ENCODE measurements at regions not wholly inside any gene's neighbourhood (a gene's known extent, or its start where the extent isn't known, plus 50 kb on each side); places are given as distances from the start of the nearest gene placed in this dataset.

DNA sequence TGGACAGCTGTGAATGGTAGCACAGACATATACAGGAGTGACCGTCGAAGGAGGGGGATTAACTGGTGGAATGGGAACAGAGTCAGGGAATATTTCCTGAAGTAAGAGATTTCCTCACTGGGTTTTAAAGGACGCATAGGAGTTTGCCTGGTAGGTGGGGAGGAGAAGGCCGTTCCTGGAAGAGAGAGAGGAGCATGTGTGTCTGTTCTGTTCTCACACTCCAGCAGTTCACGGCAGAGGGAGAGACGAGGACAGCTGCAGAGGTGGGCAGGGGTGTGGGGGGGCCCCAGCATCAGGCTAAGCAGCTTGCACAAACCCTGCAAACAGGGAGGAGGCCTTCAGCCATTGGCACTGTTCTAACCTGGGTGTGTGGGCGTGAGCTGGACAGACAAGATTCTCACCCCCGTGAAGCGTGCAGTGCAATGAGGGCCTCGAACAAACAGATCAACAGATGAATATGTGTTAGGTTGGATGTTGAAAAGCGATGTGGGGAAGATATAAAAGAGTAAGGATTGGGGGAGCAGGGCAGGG lies 85.3 kb upstream of the GSE1 start:
- Histone ChIP-seq H3K27me3 (no peaks in the 10 kb centered on the region), H3K27ac (no peak overlapping the region), H3K4me3 (no peak overlapping the region), H3K9me3 (no peaks in the 10 kb centered on the region), H3K4me1 (peaks cover 10 to 69% (median 34%) of the 10 kb centered on the region in 12 donors), H3K36me3 (no peaks in the 10 kb centered on the region)
- no peak for DNase-seq
- intact Hi-C loops (cut with DNase I), result no loop called here
- 89 to 92% (median 91%) methylated on average over 11 of the region's 11 CpGs for WGBS, 4 donors
- TF ChIP-seq POLR2A (IDR thresholded peaks at IDR 0.05), result no peak
- TF ChIP-seq, protein P1, sequence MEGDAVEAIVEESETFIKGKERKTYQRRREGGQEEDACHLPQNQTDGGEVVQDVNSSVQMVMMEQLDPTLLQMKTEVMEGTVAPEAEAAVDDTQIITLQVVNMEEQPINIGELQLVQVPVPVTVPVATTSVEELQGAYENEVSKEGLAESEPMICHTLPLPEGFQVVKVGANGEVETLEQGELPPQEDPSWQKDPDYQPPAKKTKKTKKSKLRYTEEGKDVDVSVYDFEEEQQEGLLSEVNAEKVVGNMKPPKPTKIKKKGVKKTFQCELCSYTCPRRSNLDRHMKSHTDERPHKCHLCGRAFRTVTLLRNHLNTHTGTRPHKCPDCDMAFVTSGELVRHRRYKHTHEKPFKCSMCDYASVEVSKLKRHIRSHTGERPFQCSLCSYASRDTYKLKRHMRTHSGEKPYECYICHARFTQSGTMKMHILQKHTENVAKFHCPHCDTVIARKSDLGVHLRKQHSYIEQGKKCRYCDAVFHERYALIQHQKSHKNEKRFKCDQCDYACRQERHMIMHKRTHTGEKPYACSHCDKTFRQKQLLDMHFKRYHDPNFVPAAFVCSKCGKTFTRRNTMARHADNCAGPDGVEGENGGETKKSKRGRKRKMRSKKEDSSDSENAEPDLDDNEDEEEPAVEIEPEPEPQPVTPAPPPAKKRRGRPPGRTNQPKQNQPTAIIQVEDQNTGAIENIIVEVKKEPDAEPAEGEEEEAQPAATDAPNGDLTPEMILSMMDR (IDR thresholded peaks at IDR 0.05), result no peak
- no peak for ATAC-seq

DNA sequence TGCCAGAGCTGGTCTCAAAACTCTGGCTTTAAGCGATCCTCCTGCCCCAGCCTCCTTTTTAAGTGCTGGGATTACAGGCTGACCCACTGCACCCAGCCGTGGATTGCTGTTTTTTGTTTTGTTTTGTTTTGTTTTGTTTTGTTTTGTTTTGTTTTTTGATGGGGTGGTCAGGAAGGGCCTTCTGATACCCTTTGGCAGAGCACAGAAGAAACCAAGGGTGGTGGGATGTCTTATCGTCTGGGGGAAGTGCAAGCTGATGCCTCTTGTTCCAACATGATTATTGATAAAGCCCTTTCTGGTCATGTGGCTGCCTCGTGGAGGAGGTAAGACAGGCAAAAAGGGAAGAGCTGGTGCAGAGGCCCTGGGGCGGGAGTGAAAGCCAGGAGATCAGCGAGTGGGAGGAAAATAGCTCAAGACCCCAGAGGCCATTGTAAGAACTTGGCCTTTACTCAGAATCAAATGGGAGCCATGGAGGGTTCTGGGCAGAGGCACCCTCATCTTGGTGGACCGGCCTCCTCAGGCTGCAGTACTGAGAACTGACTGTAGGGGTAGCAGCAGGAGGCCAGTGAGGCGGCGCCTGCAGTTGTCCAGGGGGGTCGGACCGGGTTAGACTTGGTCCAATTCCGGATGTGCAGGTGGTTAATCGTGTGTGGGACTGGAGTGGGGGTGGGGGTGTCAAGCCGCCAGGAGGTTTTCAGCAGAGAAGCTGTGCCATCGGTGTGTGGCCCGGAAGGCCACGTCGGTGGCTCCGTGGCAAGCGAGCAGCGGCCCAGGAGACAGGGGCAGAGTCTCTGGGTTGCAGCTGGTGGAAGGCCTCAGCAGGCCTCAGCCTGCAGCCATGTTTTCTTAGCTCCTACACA lies 84.4 kb upstream of the GSE1 start:
- ATAC-seq (no peak), DNase-seq (no peak)
- Histone ChIP-seq H3K36me3 (no peaks in the 10 kb centered on the region), H3K27me3 (no peaks in the 10 kb centered on the region), H3K27ac (peak overlapping the region in 10 of 12 donors; percentile 3 to 76 (median 48)), H3K9me3 (no peaks in the 10 kb centered on the region), H3K4me3 (no peak overlapping the region), H3K4me1 (peaks cover 5 to 63% (median 26%) of the 10 kb centered on the region in 12 donors)
- TF ChIP-seq POLR2A (IDR thresholded peaks at IDR 0.05), result no peak
- TF ChIP-seq, protein P1 (IDR thresholded peaks at IDR 0.05), result peak; percentile 30 to 52 (median 42)
- intact Hi-C loops (cut with DNase I), result no loop called here
- 72 to 83% (median 81%) methylated on average over 20 to 21 of the region's 21 CpGs for WGBS, 4 donors

DNA sequence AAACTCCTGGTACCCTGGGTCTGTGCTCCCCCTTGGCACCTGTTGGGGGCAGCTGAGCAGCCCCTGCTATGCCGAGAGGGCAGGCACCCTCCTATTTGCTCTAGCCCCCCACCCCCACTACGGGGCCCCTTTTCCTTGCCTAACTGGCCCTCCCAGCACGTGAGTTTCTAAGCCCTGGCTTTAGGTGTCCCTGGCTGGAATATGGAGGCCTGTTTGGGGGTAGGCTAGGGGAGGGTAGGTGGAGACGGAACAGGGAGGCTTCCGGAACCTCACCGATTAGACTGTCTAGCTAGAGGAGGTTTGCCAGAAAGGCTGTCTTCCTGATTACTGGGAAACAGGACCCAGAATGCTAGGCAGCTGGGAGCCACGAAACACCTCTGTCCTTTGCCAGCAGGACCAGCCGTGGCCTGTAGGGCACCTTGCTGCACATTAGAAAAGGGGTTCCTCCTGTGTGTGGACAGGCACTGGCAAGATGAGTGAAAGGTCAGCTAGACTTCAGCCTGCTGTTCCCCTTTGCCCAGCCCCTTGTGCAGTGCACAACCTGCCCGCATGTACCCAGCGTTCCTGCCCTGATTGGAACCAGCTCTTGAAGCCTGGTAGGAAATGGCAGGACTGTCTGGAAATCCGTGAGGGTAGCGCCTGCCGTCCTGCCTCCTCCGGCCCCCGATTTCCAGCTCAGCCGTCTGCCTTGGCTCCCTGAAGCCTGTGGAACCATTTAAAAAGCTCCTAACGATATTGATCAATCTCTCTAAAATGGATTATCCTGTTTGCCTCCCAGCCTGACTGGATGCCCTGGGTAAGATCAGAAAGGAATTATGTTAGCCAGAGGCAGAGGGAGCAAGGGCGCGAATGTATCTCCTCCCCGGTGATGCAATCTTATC lies 83.4 kb upstream of the GSE1 start:
- WGBS, 4 donors, result 64 to 77% (median 70%) methylated on average over 18 to 20 of the region's 20 CpGs
- Histone ChIP-seq H3K27ac (peak overlapping the region; percentile 3 to 82 (median 58)), H3K4me1 (peaks cover 0 to 55% (median 18%) of the 10 kb centered on the region in 12 donors), H3K4me3 (no peak overlapping the region), H3K27me3 (no peaks in the 10 kb centered on the region), H3K9me3 (no peaks in the 10 kb centered on the region), H3K36me3 (no peaks in the 10 kb centered on the region)
- DNase-seq (no peak), ATAC-seq (peak in 1 of 4 donors; percentile 38)
- intact Hi-C loops (cut with DNase I), result no loop called here
- TF ChIP-seq, protein P1 (IDR thresholded peaks at IDR 0.05), result peak in 3 of 12 donors; percentile 3 to 15 (median 12)
- TF ChIP-seq POLR2A (IDR thresholded peaks at IDR 0.05), result no peak

DNA sequence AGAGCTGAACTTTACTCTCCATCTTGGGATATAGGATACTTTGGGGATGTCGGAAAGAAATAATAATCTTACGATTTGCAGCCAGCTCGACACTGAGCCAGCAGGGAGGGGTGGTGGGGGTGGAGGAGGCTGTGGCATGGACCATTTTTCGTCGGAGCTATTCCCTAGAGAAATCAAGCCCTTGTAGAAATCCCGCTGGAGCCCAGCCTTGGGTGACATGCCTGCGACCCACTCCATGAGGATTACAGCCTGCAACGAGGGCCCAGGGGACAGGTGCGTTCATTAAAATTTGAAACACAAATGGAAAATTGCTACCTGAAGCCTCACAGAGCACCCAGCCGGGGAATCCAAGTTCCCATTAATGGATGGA lies 82.8 kb upstream of the GSE1 start:
- Histone ChIP-seq H3K9me3 (no peaks in the 10 kb centered on the region), H3K36me3 (no peaks in the 10 kb centered on the region), H3K27ac (peak overlapping the region in 9 of 12 donors; percentile 18 to 83 (median 77)), H3K4me1 (peaks cover 0 to 56% (median 21%) of the 10 kb centered on the region in 12 donors), H3K4me3 (no peak overlapping the region), H3K27me3 (no peaks in the 10 kb centered on the region)
- no peak for TF ChIP-seq POLR2A (IDR thresholded peaks at IDR 0.05)
- TF ChIP-seq, protein P1 (IDR thresholded peaks at IDR 0.05), result no peak
- intact Hi-C loops (cut with DNase I), result no loop called here
- ATAC-seq, result no peak
- DNase-seq, result no peak
- 70 to 85% (median 78%) methylated on average over 10 of the region's 10 CpGs for WGBS, 4 donors

Measured in heart left ventricle (tissue), 16 donors.